GM12878 (cell line): ENCODE measurements at regions not wholly inside any gene's neighbourhood (a gene's known extent, or its start where the extent isn't known, plus 50 kb on each side); places are given as distances from the start of the nearest gene placed in this dataset.
A peak's percentile ranks its signal among the peaks of the same experiment; 100 is the strongest.

ENCODE experiments used
- ATAC-seq: fragments of 200-7000 bp; cut with Tn5 transposase; 3 replicates; pipeline ENCODE4 v1.9.1; 2020; ENCODE audit warnings: mild to moderate bottlenecking, moderate library complexity
- BruUV-seq: library from RNA; stranded (reverse); fragments of 400-500 nt; replicated peaks from 2 replicates; lab custom pipeline; 2021; lab: Mats Ljungman, UMichigan
- CTCF ChIA-PET: fragments of 300-600 bp; sonication (Branson Sonifier 250); formaldehyde crosslinking; extraction: SDS; loops from one replicate; lab custom pipeline; 2021; ENCODE audit warnings: inconsistent platforms; lab: Yijun Ruan, JAX
- POLR2A ChIA-PET: fragments of 350-600 bp; formaldehyde crosslinking; extraction: SDS; loops from one replicate; lab custom pipeline; 2021; ENCODE audit warnings: inconsistent platforms; lab: Charles Lee
- RAD21 ChIA-PET: fragments of 300-600 bp; sonication (Branson Sonifier 250); formaldehyde crosslinking; loops from one replicate; lab custom pipeline; 2023; ENCODE audit warnings: antibody characterized with exemption; ENCODE audit not compliant: unreplicated experiment; lab: Charles Lee
- SMC1A ChIA-PET: fragments of 300-600 bp; sonication (Branson Sonifier 250); formaldehyde crosslinking; loops from one replicate; lab custom pipeline; 2023; ENCODE audit not compliant: unreplicated experiment, uncharacterized antibody; lab: Charles Lee
- DNase-seq: peaks from one replicate; pipeline ENCODE4 v3.0.0-alpha.2; 2011; ENCODE audit warnings: low read depth, low spot score
- FAIRE-seq: peaks from 3 replicates; lab custom pipeline; 2011; peaks lifted over from hg19 to GRCh38; lab: Jason Lieb, UNC
- H2AFZ ChIP-seq: 2 replicates; pipeline ENCODE4 v1.6.0; 2011; ENCODE audit warnings: low read depth, low read length, control low read depth; ENCODE audit not compliant: control insufficient read depth
- H3K27ac ChIP-seq: 2 replicates; pipeline ENCODE4 v1.5.1; 2011; ENCODE audit warnings: control low read depth; ENCODE audit not compliant: control insufficient read depth, insufficient read depth
- H3K27me3 ChIP-seq, 2 experiments: replicated peaks in 1 of 2; 2 replicates each; pipeline versions ENCODE4 v1.6.0 to v1.6.1; 2011; ENCODE audit warnings: low read length in 1 of 2; ENCODE audit not compliant: control insufficient read depth in 2 of 2, insufficient read depth in 2 of 2
- H3K36me3 ChIP-seq, 2 experiments: 2 replicates each; pipeline ENCODE4 v1.5.1; 2011; ENCODE audit warnings: low read length in 1 of 2; ENCODE audit not compliant: control insufficient read depth in 2 of 2, insufficient read depth in 2 of 2
- H3K4me1 ChIP-seq: 2 replicates; pipeline ENCODE4 v1.6.1; 2011; ENCODE audit warnings: mild to moderate bottlenecking, low read length, moderate library complexity, mixed read lengths; ENCODE audit not compliant: control insufficient read depth, insufficient read depth
- H3K4me2 ChIP-seq: 2 replicates; pipeline ENCODE4 v1.6.0; 2011; ENCODE audit warnings: control low read depth; ENCODE audit not compliant: control insufficient read depth, insufficient read depth
- H3K4me3 ChIP-seq: fragments of 200-600 bp; sonication (generic); 2 replicates; pipeline ENCODE4 v1.5.1; 2016
- H3K79me2 ChIP-seq: 2 replicates; pipeline ENCODE4 v1.6.0; 2011; ENCODE audit warnings: low read length; ENCODE audit not compliant: control insufficient read depth, insufficient read depth
- H3K9ac ChIP-seq: 2 replicates; pipeline ENCODE4 v1.8.0; 2011; ENCODE audit warnings: low read length, control low read depth, mixed read lengths; ENCODE audit not compliant: control insufficient read depth, insufficient read depth
- H3K9me3 ChIP-seq: replicated peaks from 3 replicates; pipeline ENCODE4 v1.5.1; 2011; ENCODE audit warnings: mild to moderate bottlenecking, low read length; ENCODE audit not compliant: control insufficient read depth, insufficient read depth
- H4K20me1 ChIP-seq: 2 replicates; pipeline ENCODE4 v1.6.0; 2011; ENCODE audit not compliant: control insufficient read depth, insufficient read depth
- BHLHE40 ChIP-seq, 2 experiments: fragments of 450-650 bp in 1 of 2; IDR thresholded peaks; 2 replicates each; pipeline ENCODE4 v1.6.1; 2011 to 2017; ENCODE audit warnings: low read depth in 2 of 2, borderline replicate concordance in 1 of 2, improper control_type of control experiment in 1 of 2, low read length in 1 of 2, mild to moderate bottlenecking in 1 of 2
- BMI1 ChIP-seq: fragments of 450-650 bp; IDR thresholded peaks from 2 replicates; pipeline ENCODE4 v1.6.1; 2016; ENCODE audit warnings: mild to moderate bottlenecking, moderate library complexity, borderline replicate concordance
- CREB1 ChIP-seq: IDR thresholded peaks from 2 replicates; pipeline ENCODE4 v1.6.1; 2012; ENCODE audit warnings: low read depth, mild to moderate bottlenecking, inconsistent platforms
- EZH2 ChIP-seq: IDR thresholded peaks from 2 replicates; pipeline ENCODE4 v1.6.1; 2012; ENCODE audit warnings: low read depth, mild to moderate bottlenecking, control low read depth, inconsistent platforms, low read length, borderline replicate concordance; ENCODE audit not compliant: control insufficient read depth
- IRF4 ChIP-seq: IDR thresholded peaks from 2 replicates; pipeline ENCODE4 v1.6.1; 2011; ENCODE audit warnings: low read depth, low read length
- MEF2A ChIP-seq: IDR thresholded peaks from 2 replicates; pipeline ENCODE4 v1.6.1; 2011; ENCODE audit warnings: low read depth, mild to moderate bottlenecking, low read length, moderate library complexity; ENCODE audit not compliant: insufficient read depth
- MTA2 ChIP-seq: fragments of 450-650 bp; IDR thresholded peaks from 2 replicates; pipeline ENCODE4 v1.6.1; 2016; ENCODE audit warnings: low read depth, mild to moderate bottlenecking, moderate library complexity
- NR2C2 ChIP-seq: IDR thresholded peaks from 2 replicates; pipeline ENCODE4 v1.6.1; 2011; ENCODE audit warnings: borderline replicate concordance, low read depth; ENCODE audit not compliant: control insufficient read depth, insufficient read length
- RUNX3 ChIP-seq: IDR thresholded peaks from 2 replicates; pipeline ENCODE4 v1.6.1; 2012; ENCODE audit warnings: low read length, inconsistent platforms
- SMC3 ChIP-seq: IDR thresholded peaks from 2 replicates; pipeline ENCODE4 v1.6.1; 2011; ENCODE audit warnings: low read length, improper control_type of control experiment, borderline replicate concordance
- SP1 ChIP-seq: IDR thresholded peaks from one replicate; pipeline ENCODE4 v1.6.1; 2011; ENCODE audit warnings: low read depth, low read length
- STAT1 ChIP-seq: fragments of 450-650 bp; conservative IDR thresholded peaks from 2 replicates; pipeline ENCODE4 v1.6.1; 2014; ENCODE audit warnings: antibody characterized with exemption, mild to moderate bottlenecking
- STAT3 ChIP-seq: IDR thresholded peaks from 2 replicates; pipeline ENCODE4 v1.6.1; 2011; ENCODE audit warnings: low read depth, low read length, improper control_type of control experiment
- ZBED1 ChIP-seq: IDR thresholded peaks from 2 replicates; pipeline ENCODE4 v1.6.1; 2016; ENCODE audit warnings: borderline replicate concordance
- ZBTB4 ChIP-seq: fragments of 450-650 bp; formaldehyde crosslinking; IDR thresholded peaks from 2 replicates; pipeline ENCODE4 v1.4.0; 2022; ENCODE audit warnings: mild to moderate bottlenecking, moderate library complexity
- ZNF687 ChIP-seq: fragments of 450-650 bp; IDR thresholded peaks from 2 replicates; pipeline ENCODE4 v1.6.1; 2017; ENCODE audit warnings: mild to moderate bottlenecking, moderate library complexity
- WGBS: methylation state at CpG from one replicate; pipeline ENCODE4 v1.1.6; 2016; ENCODE audit warnings: low lambda C conversion rate; ENCODE audit not compliant: insufficient replicate concordance, insufficient coverage; ENCODE audit errors: missing lambda C conversion rate; 5-methylcytosine and 5-hydroxymethylcytosine counted together
- in situ Hi-C: fragments of 300-500 bp; cut with MboI; formaldehyde crosslinking; loops from 9 replicates; pipeline ENCODE4 v1.14.3; 2018; ENCODE audit warnings: mixed read lengths
- intact Hi-C: fragments of 100-400 bp; cut with micrococcal nuclease; formaldehyde crosslinking; loops from one replicate; pipeline ENCODE4 v1.14.2; 2022; ENCODE audit not compliant: unreplicated experiment

- H4K20me1 ChIP-seq = no peaks in the 10 kb centered on the region
- intact Hi-C loops (loop anchor here (1.0 to 2.0 kb wide), 5 partner anchors 25 to 181 kb away; no protein-coding TSS in a partner anchor), in situ Hi-C loops (no loop called here)
- WGBS = 29% methylated on average over 13 of the region's 13 CpGs
- ChIA-PET CTCF (interaction anchor here (0.7 to 2.6 kb wide), 6 partner anchors 9 to 631 kb away, joined by 3 to 12 read pairs (median 3); no protein-coding TSS in a partner anchor), SMC1A (interaction anchor here (0.8 to 7.4 kb wide), 21 partner anchors 9 to 458 kb away, joined by 3 to 80 read pairs (median 8); partner anchors contain the start of gene IRF2BP2), RAD21 (interaction anchor here (0.6 to 14.4 kb wide), 17 partner anchors 9 to 350 kb away, joined by 3 to 258 read pairs (median 6); partner anchors contain the start of gene IRF2BP2), POLR2A (interaction anchor here (1.0 to 3.5 kb wide), 10 partner anchors 9 to 349 kb away, joined by 4 to 15 read pairs (median 8); no protein-coding TSS in a partner anchor)
- FAIRE-seq (peak; percentile 78), ATAC-seq (peak; percentile 69), DNase-seq (no peak)
- H3K9ac ChIP-seq = peak overlapping the region; percentile 81
- BruUV-seq = TSS peak; percentile 89
- H3K4me2 ChIP-seq = peak overlapping the region; percentile 80
- no peaks in the 10 kb centered on the region for H3K27me3 ChIP-seq
- H3K9me3 ChIP-seq = peaks cover 4% of the 10 kb centered on the region; the same call in 2 of the 3 replicates
- H3K4me1 ChIP-seq = peaks cover 37% of the 10 kb centered on the region
- H3K79me2 ChIP-seq = peaks cover 4% of the 10 kb centered on the region
- peak overlapping the region; percentile 93 for H3K27ac ChIP-seq
- peak overlapping the region; percentile 44 for H2AFZ ChIP-seq
- no peaks in the 10 kb centered on the region for H3K36me3 ChIP-seq
- peak overlapping the region; percentile 43; the same call in 1 of the 2 replicates for H3K4me3 ChIP-seq
- TF ChIP-seq NR2C2 (no peak), ZBTB4 (CRISPR knock-in tag) (0 out of 2 replicates have a peak, but pooled peaks have one; percentile 36), SMC3 (no peak), MTA2 (peak; percentile 27; the same call in 1 of the 2 replicates), BHLHE40 (IDR thresholded peaks at IDR 0.05; ENCODE audit: borderline replicate concordance in 1 of 2, low read depth in 2 of 2, low read length in 1 of 2) (no peak), SP1 (no peak), ZBED1 (peak; percentile 35; the same call in 1 of the 2 replicates), ZNF687 (0 out of 2 replicates have a peak, but pooled peaks have one; percentile 42), EZH2 (no peak), STAT1 (no peak), MEF2A (0 out of 2 replicates have a peak, but pooled peaks have one; percentile 30), CREB1 (no peak), IRF4 (no peak), BMI1 (no peak), RUNX3 (no peak), STAT3 (no peak)
Measured at GRCh38 chr1:234953655-234954405, 174.8 kb downstream of the TOMM20 start.
